HCT116 (cell line): ENCODE measurements at regions not wholly inside any gene's neighbourhood (a gene's known extent, or its start where the extent isn't known, plus 50 kb on each side); places are given as distances from the start of the nearest gene placed in this dataset.

Experiments used
- CEBPB ChIP-seq: IDR thresholded peaks from 2 replicates; pipeline ENCODE4 v1.6.1; 2012; ENCODE audit warnings: low read depth
- CTCF ChIP-seq, 3 experiments: fragments of 200-600 bp in 1 of 3; sonication (generic) in 1 of 3; IDR thresholded peaks in 2 of 3; conservative IDR thresholded peaks in 1 of 3; 2 replicates each; pipeline ENCODE4 v1.5.1; 2012 to 2017; ENCODE audit warnings: low read depth in 2 of 3, low read length in 2 of 3, antibody characterized with exemption in 1 of 3, borderline replicate concordance in 1 of 3, control low read depth in 1 of 3, mild to moderate bottlenecking in 1 of 3, mixed read lengths in 1 of 3, mixed run types in 1 of 3, moderate library complexity in 1 of 3; ENCODE audit not compliant: insufficient read depth in 1 of 3
- EZH2 ChIP-seq: fragments of 200-600 bp; sonication (generic); IDR thresholded peaks from 2 replicates; pipeline ENCODE4 v1.6.1; 2017; ENCODE audit warnings: antibody characterized with exemption, mixed run types
- EZH2phosphoT487 ChIP-seq: fragments of 200-600 bp; IDR thresholded peaks from 2 replicates; pipeline ENCODE4 v1.6.1; 2018; ENCODE audit warnings: antibody characterized with exemption, borderline replicate concordance
- JUND ChIP-seq: IDR thresholded peaks from 2 replicates; pipeline ENCODE4 v1.6.1; 2012
- MAX ChIP-seq: IDR thresholded peaks from 2 replicates; pipeline ENCODE4 v1.6.1; 2012
- POLR2A ChIP-seq: IDR thresholded peaks from 2 replicates; pipeline ENCODE4 v1.7.0; 2011; ENCODE audit warnings: borderline replicate concordance; ENCODE audit not compliant: insufficient read depth, insufficient read length; ENCODE audit errors: extremely low read depth
- RAD21 ChIP-seq: IDR thresholded peaks from 2 replicates; pipeline ENCODE4 v1.6.1; 2012; ENCODE audit warnings: low read depth, mild to moderate bottlenecking
- SRF ChIP-seq: IDR thresholded peaks from 2 replicates; pipeline ENCODE4 v1.6.1; 2012; ENCODE audit warnings: low read depth
- TCF7L2 ChIP-seq: IDR thresholded peaks from 2 replicates; pipeline ENCODE4 v1.7.0; 2011; ENCODE audit warnings: borderline replicate concordance, inconsistent platforms; ENCODE audit not compliant: insufficient read depth, insufficient read length; ENCODE audit errors: extremely low read depth
- YY1 ChIP-seq: IDR thresholded peaks from 2 replicates; pipeline ENCODE4 v1.6.1; 2011; ENCODE audit warnings: low read length, low read depth, moderate library complexity, mild to moderate bottlenecking; ENCODE audit not compliant: insufficient replicate concordance; ENCODE audit errors: extremely low read depth

GRCh38 chr3:90129730-90130129, 1022.3 kb downstream of the EPHA3 start:
- no peak for TF ChIP-seq POLR2A
- TF ChIP-seq CTCF (IDR thresholded peaks at IDR 0.05 in 2 of 3, conservative IDR thresholded peaks at IDR 0.05 in 1 of 3; ENCODE audit: borderline replicate concordance in 1 of 3, insufficient read depth in 1 of 3, low read depth in 2 of 3, low read length in 2 of 3): no peak
- TF ChIP-seq JUND: no peak
- TF ChIP-seq EZH2: no peak
- TF ChIP-seq EZH2phosphoT487: no peak
- no peak for TF ChIP-seq RAD21
- no peak for TF ChIP-seq TCF7L2
- no peak for TF ChIP-seq MAX
- no peak for TF ChIP-seq YY1
- no peak for TF ChIP-seq SRF
- no peak for TF ChIP-seq CEBPB
